CD4-positive, alpha-beta T cell treated with Interleukin-4 for 1 hour (primary cell): ENCODE measurements at regions not wholly inside any gene's neighbourhood (a gene's known extent, or its start where the extent isn't known, plus 50 kb on each side); places are given as distances from the start of the nearest gene placed in this dataset.
"Not testable (repeated sequence)": the region's sequence is repeated elsewhere in the genome, so short reads cannot be mapped to it uniquely, and the experiment has no call there.

Experiments
- DNase-seq, 2 donors: peaks; one replicate each; pipeline ENCODE4 v3.0.0-alpha.2; 2020 to 2022

GRCh38 chr2:21730141-21730540, 606.4 kb downstream of the TDRD15 start:
- DNase-seq = no peak

GRCh38 chr2:21740484-21740883, 616.7 kb downstream of the TDRD15 start:
- DNase-seq = no peak

- no peak for DNase-seq
These were observed 622.7 kb downstream of the TDRD15 start for GRCh38 chr2:21746499-21746898.

GRCh38 chr2:21748501-21748900, 624.7 kb downstream of the TDRD15 start:
- no peak for DNase-seq

GRCh38 chr2:21754164-21754788, 630.5 kb downstream of the TDRD15 start:
- DNase-seq = no peak

GRCh38 chr2:21757805-21758430, 634.1 kb downstream of the TDRD15 start:
- DNase-seq = no peak

GRCh38 chr2:21759819-21760218, 636.1 kb downstream of the TDRD15 start:
- no peak for DNase-seq

- DNase-seq = no peak
These were observed 637.6 kb downstream of the TDRD15 start for GRCh38 chr2:21761361-21761760.

- no peak for DNase-seq
These were observed 639.7 kb downstream of the TDRD15 start for GRCh38 chr2:21763501-21763900.

- DNase-seq = no peak
These were observed 647.0 kb downstream of the TDRD15 start for GRCh38 chr2:21770787-21771186.

- no peak for DNase-seq
These were observed 648.9 kb downstream of the TDRD15 start for GRCh38 chr2:21772624-21773023.

GRCh38 chr2:21773168-21773567, 649.4 kb downstream of the TDRD15 start:
- no peak for DNase-seq

- DNase-seq = no peak
These were observed 651.1 kb downstream of the TDRD15 start for GRCh38 chr2:21774691-21775368.

GRCh38 chr2:21779786-21780185, 656.0 kb downstream of the TDRD15 start:
- DNase-seq = no peak

GRCh38 chr2:21781962-21782361, 658.2 kb downstream of the TDRD15 start:
- no peak for DNase-seq

- DNase-seq = no peak
These were observed 659.1 kb downstream of the TDRD15 start for GRCh38 chr2:21782866-21783265.

- no peak for DNase-seq
These were observed 664.2 kb downstream of the TDRD15 start for GRCh38 chr2:21787941-21788340.

- not testable (repeated sequence) for DNase-seq
These were observed 666.5 kb downstream of the TDRD15 start for GRCh38 chr2:21790311-21790710.

GRCh38 chr2:21792571-21792970, 668.8 kb downstream of the TDRD15 start:
- DNase-seq = no peak

GRCh38 chr2:21793461-21793860, 669.7 kb downstream of the TDRD15 start:
- DNase-seq = no peak

- no peak for DNase-seq
These were observed 670.8 kb downstream of the TDRD15 start for GRCh38 chr2:21794611-21795010.

GRCh38 chr2:21800356-21800755, 676.6 kb downstream of the TDRD15 start:
- no peak for DNase-seq

GRCh38 chr2:21803550-21803949, 679.8 kb downstream of the TDRD15 start:
- no peak for DNase-seq

- no peak for DNase-seq
These were observed 680.4 kb downstream of the TDRD15 start for GRCh38 chr2:21804151-21804550.
